Omental fat pad (tissue), 3 donors: ENCODE measurements at regions not wholly inside any gene's neighbourhood (a gene's known extent, or its start where the extent isn't known, plus 50 kb on each side); places are given as distances from the start of the nearest gene placed in this dataset.
"Not testable (repeated sequence)": the region's sequence is repeated elsewhere in the genome, so short reads cannot be mapped to it uniquely, and the experiment has no call there.

ENCODE experiments used
- ATAC-seq: fragments of 150-250 bp; one replicate; pipeline ENCODE4 v1.9.1; 2016; ENCODE audit warnings: mild to moderate bottlenecking, moderate library complexity; ENCODE audit not compliant: low FRiP score
- DNase-seq: peaks from one replicate; pipeline ENCODE4 v3.0.0-alpha.2; 2019; ENCODE audit warnings: low spot score
- TF ChIP-seq, protein P1 (sequence below), 3 donors: fragments of 450-650 bp; IDR thresholded peaks; one replicate each; pipeline ENCODE4 v1.5.1; 2016 to 2017; ENCODE audit warnings: antibody characterized with exemption in 3 of 3, mild to moderate bottlenecking in 3 of 3, moderate library complexity in 2 of 3

GRCh38 chr10:17523917-17524316 is 69.5 kb upstream of the ST8SIA6 start:
- TF ChIP-seq, protein P1, sequence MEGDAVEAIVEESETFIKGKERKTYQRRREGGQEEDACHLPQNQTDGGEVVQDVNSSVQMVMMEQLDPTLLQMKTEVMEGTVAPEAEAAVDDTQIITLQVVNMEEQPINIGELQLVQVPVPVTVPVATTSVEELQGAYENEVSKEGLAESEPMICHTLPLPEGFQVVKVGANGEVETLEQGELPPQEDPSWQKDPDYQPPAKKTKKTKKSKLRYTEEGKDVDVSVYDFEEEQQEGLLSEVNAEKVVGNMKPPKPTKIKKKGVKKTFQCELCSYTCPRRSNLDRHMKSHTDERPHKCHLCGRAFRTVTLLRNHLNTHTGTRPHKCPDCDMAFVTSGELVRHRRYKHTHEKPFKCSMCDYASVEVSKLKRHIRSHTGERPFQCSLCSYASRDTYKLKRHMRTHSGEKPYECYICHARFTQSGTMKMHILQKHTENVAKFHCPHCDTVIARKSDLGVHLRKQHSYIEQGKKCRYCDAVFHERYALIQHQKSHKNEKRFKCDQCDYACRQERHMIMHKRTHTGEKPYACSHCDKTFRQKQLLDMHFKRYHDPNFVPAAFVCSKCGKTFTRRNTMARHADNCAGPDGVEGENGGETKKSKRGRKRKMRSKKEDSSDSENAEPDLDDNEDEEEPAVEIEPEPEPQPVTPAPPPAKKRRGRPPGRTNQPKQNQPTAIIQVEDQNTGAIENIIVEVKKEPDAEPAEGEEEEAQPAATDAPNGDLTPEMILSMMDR (IDR thresholded peaks at IDR 0.05) = no peak
- DNase-seq (no peak), ATAC-seq (no peak)

DNA sequence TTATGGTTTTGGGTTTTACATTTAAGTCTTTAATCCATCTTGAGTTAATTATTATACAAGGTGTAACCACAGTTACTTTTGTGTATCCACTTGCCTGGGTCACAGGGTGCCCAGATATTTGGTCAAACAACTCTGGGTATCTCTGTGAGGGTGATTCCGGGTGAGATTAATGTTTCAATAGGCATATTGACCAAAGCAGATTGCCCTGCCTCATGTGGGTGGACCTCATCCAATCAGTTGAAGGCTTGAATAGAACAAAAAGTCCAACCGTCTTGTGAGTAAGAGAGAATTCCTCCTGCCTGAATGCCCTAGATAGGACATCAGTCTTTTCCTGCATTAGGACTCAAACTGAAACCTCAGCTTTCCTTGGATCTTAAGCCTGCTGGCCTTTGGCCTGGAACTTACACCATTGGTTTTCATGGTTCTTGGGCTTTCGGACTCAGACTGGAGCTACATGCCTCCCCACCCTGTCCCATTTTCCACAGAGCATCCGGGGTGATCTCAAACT is 68.9 kb upstream of the ST8SIA6 start:
- TF ChIP-seq, protein P1 (IDR thresholded peaks at IDR 0.05) = no peak
- no peak for ATAC-seq
- DNase-seq = no peak

DNA sequence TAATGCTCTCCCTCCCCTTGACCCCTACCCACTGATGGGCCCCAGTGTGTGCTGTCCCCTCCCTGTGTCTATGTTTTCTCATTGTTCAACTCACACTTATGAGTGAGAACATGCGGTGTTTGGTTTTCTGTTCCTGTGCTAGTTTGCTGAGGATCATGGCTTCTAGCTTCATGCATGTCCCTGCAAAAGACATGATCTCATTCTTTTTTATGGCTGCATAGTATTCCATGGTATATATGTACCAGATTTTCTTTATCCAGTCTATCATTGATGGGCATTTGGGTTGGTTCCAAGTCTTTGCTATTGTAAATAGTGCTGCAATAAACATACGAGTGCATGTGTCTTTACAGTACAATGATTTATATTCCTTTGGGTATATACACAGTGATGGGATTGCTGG is 67.9 kb upstream of the ST8SIA6 start:
- ATAC-seq, DNase-seq: not testable (repeated sequence)

- TF ChIP-seq, protein P1 (IDR thresholded peaks at IDR 0.05) = no peak
- no peak for ATAC-seq
- DNase-seq = no peak
These were observed 65.1 kb upstream of the ST8SIA6 start for GRCh38 chr10:17519457-17519856.

DNA sequence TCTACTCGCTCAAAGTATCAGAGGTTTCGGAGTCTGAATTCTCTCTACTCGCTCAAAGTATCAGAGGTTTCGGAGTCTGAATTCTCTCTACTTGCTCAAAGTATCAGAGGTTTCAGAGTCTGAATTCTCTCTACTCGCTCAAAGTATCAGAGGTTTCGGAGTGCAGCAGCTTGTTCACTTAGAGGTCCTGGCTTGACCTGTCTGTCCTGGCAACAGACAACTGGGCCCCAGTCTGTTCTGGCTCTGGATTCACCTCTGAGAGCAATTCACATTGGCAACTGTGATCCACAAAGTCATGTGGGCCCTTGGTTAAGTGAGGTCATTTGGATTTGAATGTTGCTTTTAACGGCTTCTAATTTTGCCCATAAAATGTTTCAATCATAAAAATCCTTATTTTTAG is 63.9 kb upstream of the ST8SIA6 start:
- TF ChIP-seq, protein P1 (IDR thresholded peaks at IDR 0.05) = no peak
- no peak for DNase-seq

DNA sequence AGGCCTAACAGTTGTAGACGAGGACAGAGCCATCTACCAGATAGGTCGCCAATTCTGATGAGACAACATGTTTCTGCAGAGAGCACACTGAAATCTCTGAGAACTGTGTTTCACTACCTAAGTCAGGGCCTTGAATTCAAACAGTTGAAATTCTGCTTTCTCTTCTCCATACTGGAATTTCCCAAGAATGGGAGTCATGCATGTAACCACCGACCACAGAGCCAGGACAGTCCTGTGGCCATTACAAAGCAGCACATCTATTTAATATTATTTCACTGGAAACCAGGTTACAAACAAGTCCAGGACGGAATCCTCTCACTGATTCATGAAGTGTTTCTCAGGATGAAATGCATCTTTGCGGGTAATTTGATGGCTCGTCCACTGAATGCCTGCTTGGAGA is 62.0 kb upstream of the ST8SIA6 start:
- DNase-seq (no peak), ATAC-seq (no peak)
- TF ChIP-seq, protein P1 (IDR thresholded peaks at IDR 0.05) = no peak

More for the DNA sequence above, 63.9 kb upstream of the ST8SIA6 start:
- ATAC-seq = no peak

GRCh38 chr10:17512341-17513001 is 58.1 kb upstream of the ST8SIA6 start:
- TF ChIP-seq, protein P1 (IDR thresholded peaks at IDR 0.05) = no peak
- ATAC-seq = peak; percentile 71

More at GRCh38 chr10:17512341-17513001, 58.1 kb upstream of the ST8SIA6 start:
- no peak for DNase-seq
